ENCODE measurements at regions not wholly inside any gene's neighbourhood (a gene's known extent, or its start where the extent isn't known, plus 50 kb on each side); places are given as distances from the start of the nearest gene placed in this dataset.

DNA sequence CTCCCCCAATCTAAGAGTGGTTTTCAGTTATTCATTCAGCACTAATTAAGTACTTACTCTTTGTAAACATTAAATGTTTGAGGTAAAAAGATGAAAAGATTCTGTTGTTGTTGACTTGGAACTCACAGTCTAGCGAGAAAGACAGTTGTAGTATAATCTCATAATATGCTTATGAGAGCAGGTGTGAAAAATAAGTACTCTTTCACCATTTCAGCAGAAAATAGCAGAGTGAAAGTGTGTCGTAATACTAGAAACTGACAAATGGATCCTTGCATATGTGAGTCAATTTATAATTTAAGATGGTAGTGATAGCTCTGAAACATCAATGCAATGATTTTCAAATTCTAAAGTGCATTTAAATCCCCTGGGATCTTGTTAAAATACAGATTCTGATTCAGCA lies 618.8 kb upstream of the CCDC54 start:
- Histone ChIP-seq H2BK15ac (ENCODE audit: low read length) (no peak overlapping the region), H3K27me3 (ENCODE audit: control insufficient read depth in 3 of 3, insufficient read depth in 3 of 3, low read depth in 1 of 3, low read length in 3 of 3) (no peaks in the 10 kb centered on the region), H2BK120ac (ENCODE audit: low read depth, low read length) (no peak overlapping the region), H4K8ac (ENCODE audit: low read depth, low read length) (no peak overlapping the region), H3K4me1 (ENCODE audit: control insufficient read depth in 2 of 2, insufficient read depth in 1 of 2, low read depth in 1 of 2, low read length in 2 of 2) (no peaks in the 10 kb centered on the region), H4K91ac (ENCODE audit: low read depth, low read length, poor library complexity) (no peak overlapping the region), H3K23ac (ENCODE audit: low read depth, low read length, poor library complexity) (no peak overlapping the region), H3K14ac (ENCODE audit: low read length) (no peak overlapping the region), H2BK12ac (ENCODE audit: low read length) (no peak overlapping the region), H3K9me3 (replicated peaks in 1 of 2; ENCODE audit: control insufficient read depth in 2 of 2, insufficient read depth in 1 of 2, low read depth in 1 of 2, low read length in 2 of 2) (no peaks in the 10 kb centered on the region), H3K4me3 (ENCODE audit: low read length in 2 of 2) (no peak overlapping the region), H2BK5ac (ENCODE audit: low read length) (no peak overlapping the region), H3K36me3 (replicated peaks in 1 of 2; ENCODE audit: control insufficient read depth in 2 of 2, insufficient read depth in 2 of 2, low read length in 2 of 2) (no peaks in the 10 kb centered on the region), H3K9ac (ENCODE audit: low read depth, low read length, poor library complexity) (no peak overlapping the region), H3K4ac (ENCODE audit: low read length) (no peak overlapping the region), H3K18ac (ENCODE audit: low read length) (no peak overlapping the region), H3K27ac (replicated peaks; ENCODE audit: low read length) (no peak overlapping the region), H3K79me1 (ENCODE audit: low read depth, low read length) (no peaks in the 10 kb centered on the region), H3K4me2 (ENCODE audit: insufficient read depth, low read length, poor library complexity, severe bottlenecking) (no peak overlapping the region), H2AK5ac (ENCODE audit: low read depth, low read length) (no peak overlapping the region), H2AFZ (ENCODE audit: low read length) (no peak overlapping the region)
- WGBS, 2 donors (ENCODE audit: extremely low coverage in 2 of 2, insufficient read length in 2 of 2, insufficient replicate concordance in 1 of 2): no CpG with 5 or more reads among the region's 2 CpGs
- no peak for DNase-seq (ENCODE audit: low spot score)

GRCh38 chr3:106759731-106760130 lies 617.5 kb upstream of the CCDC54 start:
- no peaks in the 10 kb centered on the region for H3K9me3 ChIP-seq (replicated peaks in 1 of 2; ENCODE audit: control insufficient read depth in 2 of 2, insufficient read depth in 1 of 2, low read depth in 1 of 2, low read length in 2 of 2)
- no peak overlapping the region for H2BK15ac ChIP-seq (ENCODE audit: low read length)
- H3K4me3 ChIP-seq (ENCODE audit: low read length in 2 of 2): no peak overlapping the region
- no peaks in the 10 kb centered on the region for H3K4me1 ChIP-seq (ENCODE audit: control insufficient read depth in 2 of 2, insufficient read depth in 1 of 2, low read depth in 1 of 2, low read length in 2 of 2)
- H3K14ac ChIP-seq (ENCODE audit: low read length): no peak overlapping the region
- no peak overlapping the region for H2BK120ac ChIP-seq (ENCODE audit: low read depth, low read length)
- no peak overlapping the region for H3K4ac ChIP-seq (ENCODE audit: low read length)
- H3K79me1 ChIP-seq (ENCODE audit: low read depth, low read length): no peaks in the 10 kb centered on the region
- H2BK5ac ChIP-seq (ENCODE audit: low read length): no peak overlapping the region
- H3K4me2 ChIP-seq (ENCODE audit: insufficient read depth, low read length, poor library complexity, severe bottlenecking): no peak overlapping the region
- H4K8ac ChIP-seq (ENCODE audit: low read depth, low read length): no peak overlapping the region
- no peak overlapping the region for H2AFZ ChIP-seq (ENCODE audit: low read length)
- H2BK12ac ChIP-seq (ENCODE audit: low read length): no peak overlapping the region
- H3K9ac ChIP-seq (ENCODE audit: low read depth, low read length, poor library complexity): no peak overlapping the region
- H3K18ac ChIP-seq (ENCODE audit: low read length): no peak overlapping the region
- H4K91ac ChIP-seq (ENCODE audit: low read depth, low read length, poor library complexity): no peak overlapping the region
- H3K27ac ChIP-seq (replicated peaks; ENCODE audit: low read length): no peak overlapping the region
- H3K36me3 ChIP-seq (replicated peaks in 1 of 2; ENCODE audit: control insufficient read depth in 2 of 2, insufficient read depth in 2 of 2, low read length in 2 of 2): no peaks in the 10 kb centered on the region
- no peak overlapping the region for H2AK5ac ChIP-seq (ENCODE audit: low read depth, low read length)
- no peaks in the 10 kb centered on the region for H3K27me3 ChIP-seq (ENCODE audit: control insufficient read depth in 3 of 3, insufficient read depth in 3 of 3, low read depth in 1 of 3, low read length in 3 of 3)
- no CpG with 5 or more reads among the region's 1 CpG for WGBS, 2 donors (ENCODE audit: extremely low coverage in 2 of 2, insufficient read length in 2 of 2, insufficient replicate concordance in 1 of 2)
- H3K23ac ChIP-seq (ENCODE audit: low read depth, low read length, poor library complexity): no peak overlapping the region
- no peak for DNase-seq (ENCODE audit: low spot score)

DNA sequence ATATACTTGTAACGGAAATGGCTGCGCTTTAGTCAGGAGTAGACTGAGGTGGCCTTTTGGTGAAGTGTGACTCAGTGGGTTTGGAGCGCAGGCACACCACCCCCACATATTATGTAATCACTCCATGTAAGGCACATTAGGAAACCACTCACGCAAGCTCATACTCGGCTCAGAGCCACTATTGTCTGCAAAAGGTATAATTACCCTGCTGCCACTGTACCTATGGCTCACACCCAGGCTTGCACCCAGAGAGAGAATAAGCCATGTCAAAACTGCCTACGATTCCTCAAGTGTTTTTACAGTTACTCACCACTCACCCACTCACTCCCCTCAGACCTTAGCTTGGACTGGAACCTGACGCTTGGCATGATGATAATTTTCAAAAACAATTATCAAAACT lies 611.9 kb upstream of the CCDC54 start:
- no peak overlapping the region for H2BK120ac ChIP-seq (ENCODE audit: low read depth, low read length)
- no peak overlapping the region for H2BK15ac ChIP-seq (ENCODE audit: low read length)
- H3K4me2 ChIP-seq (ENCODE audit: insufficient read depth, low read length, poor library complexity, severe bottlenecking): no peak overlapping the region
- H3K4me3 ChIP-seq (ENCODE audit: low read length in 2 of 2): no peak overlapping the region
- no peak overlapping the region for H3K18ac ChIP-seq (ENCODE audit: low read length)
- H3K23ac ChIP-seq (ENCODE audit: low read depth, low read length, poor library complexity): no peak overlapping the region
- H4K8ac ChIP-seq (ENCODE audit: low read depth, low read length): no peak overlapping the region
- no peak overlapping the region for H2BK5ac ChIP-seq (ENCODE audit: low read length)
- no peak overlapping the region for H2BK12ac ChIP-seq (ENCODE audit: low read length)
- H3K27ac ChIP-seq (replicated peaks; ENCODE audit: low read length): no peak overlapping the region
- no peak overlapping the region for H2AK5ac ChIP-seq (ENCODE audit: low read depth, low read length)
- H3K4ac ChIP-seq (ENCODE audit: low read length): no peak overlapping the region
- H3K27me3 ChIP-seq (ENCODE audit: control insufficient read depth in 3 of 3, insufficient read depth in 3 of 3, low read depth in 1 of 3, low read length in 3 of 3): no peaks in the 10 kb centered on the region
- no peak overlapping the region for H3K9ac ChIP-seq (ENCODE audit: low read depth, low read length, poor library complexity)
- no CpG with 5 or more reads among the region's 7 CpGs for WGBS, 2 donors (ENCODE audit: extremely low coverage in 2 of 2, insufficient read length in 2 of 2, insufficient replicate concordance in 1 of 2)
- no peak overlapping the region for H3K14ac ChIP-seq (ENCODE audit: low read length)
- DNase-seq (ENCODE audit: low spot score): no peak
- no peaks in the 10 kb centered on the region for H3K9me3 ChIP-seq (replicated peaks in 1 of 2; ENCODE audit: control insufficient read depth in 2 of 2, insufficient read depth in 1 of 2, low read depth in 1 of 2, low read length in 2 of 2)
- H3K4me1 ChIP-seq (ENCODE audit: control insufficient read depth in 2 of 2, insufficient read depth in 1 of 2, low read depth in 1 of 2, low read length in 2 of 2): no peaks in the 10 kb centered on the region
- H3K79me1 ChIP-seq (ENCODE audit: low read depth, low read length): no peaks in the 10 kb centered on the region
- no peaks in the 10 kb centered on the region for H3K36me3 ChIP-seq (replicated peaks in 1 of 2; ENCODE audit: control insufficient read depth in 2 of 2, insufficient read depth in 2 of 2, low read length in 2 of 2)
- no peak overlapping the region for H4K91ac ChIP-seq (ENCODE audit: low read depth, low read length, poor library complexity)
- H2AFZ ChIP-seq (ENCODE audit: low read length): no peak overlapping the region

DNA sequence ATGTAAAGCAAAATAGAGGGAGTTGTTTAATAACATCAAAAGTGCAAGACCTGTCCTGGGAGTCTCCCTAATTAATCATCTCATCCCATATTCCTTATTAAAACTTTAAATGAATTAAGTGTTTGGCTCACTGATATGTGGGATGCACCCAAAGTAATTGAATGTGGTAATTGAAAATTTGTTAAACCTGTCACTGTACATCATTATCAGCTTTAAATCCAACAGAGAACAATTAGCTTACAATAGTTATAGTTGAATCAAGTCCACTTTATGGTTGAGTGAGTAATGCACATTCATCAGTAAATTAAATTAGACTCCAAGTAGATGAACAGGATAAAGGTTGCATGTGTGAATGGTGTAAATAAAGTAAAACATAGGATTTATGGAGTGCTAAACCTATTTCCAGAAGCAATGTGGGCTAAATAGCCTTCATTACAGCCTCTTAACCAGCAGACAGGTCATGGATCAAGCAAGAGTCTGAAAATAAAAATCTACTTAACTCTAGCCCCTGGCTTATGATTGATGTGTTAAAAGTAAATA lies 608.2 kb upstream of the CCDC54 start:
- no peak for DNase-seq (ENCODE audit: low spot score)
- Histone ChIP-seq H3K27ac (replicated peaks; ENCODE audit: low read length) (no peak overlapping the region), H3K36me3 (replicated peaks in 1 of 2; ENCODE audit: control insufficient read depth in 2 of 2, insufficient read depth in 2 of 2, low read length in 2 of 2) (no peaks in the 10 kb centered on the region), H2AFZ (ENCODE audit: low read length) (no peak overlapping the region), H3K4ac (ENCODE audit: low read length) (no peak overlapping the region), H3K79me1 (ENCODE audit: low read depth, low read length) (no peaks in the 10 kb centered on the region), H2AK5ac (ENCODE audit: low read depth, low read length) (no peak overlapping the region), H3K4me1 (ENCODE audit: control insufficient read depth in 2 of 2, insufficient read depth in 1 of 2, low read depth in 1 of 2, low read length in 2 of 2) (no peaks in the 10 kb centered on the region), H4K8ac (ENCODE audit: low read depth, low read length) (no peak overlapping the region), H3K23ac (ENCODE audit: low read depth, low read length, poor library complexity) (no peak overlapping the region), H3K9ac (ENCODE audit: low read depth, low read length, poor library complexity) (no peak overlapping the region), H3K27me3 (ENCODE audit: control insufficient read depth in 3 of 3, insufficient read depth in 3 of 3, low read depth in 1 of 3, low read length in 3 of 3) (no peaks in the 10 kb centered on the region), H2BK12ac (ENCODE audit: low read length) (no peak overlapping the region), H3K14ac (ENCODE audit: low read length) (no peak overlapping the region), H3K4me3 (ENCODE audit: low read length in 2 of 2) (no peak overlapping the region), H2BK15ac (ENCODE audit: low read length) (no peak overlapping the region), H2BK5ac (ENCODE audit: low read length) (no peak overlapping the region), H4K91ac (ENCODE audit: low read depth, low read length, poor library complexity) (no peak overlapping the region), H2BK120ac (ENCODE audit: low read depth, low read length) (no peak overlapping the region), H3K18ac (ENCODE audit: low read length) (no peak overlapping the region), H3K4me2 (ENCODE audit: insufficient read depth, low read length, poor library complexity, severe bottlenecking) (no peak overlapping the region), H3K9me3 (replicated peaks in 1 of 2; ENCODE audit: control insufficient read depth in 2 of 2, insufficient read depth in 1 of 2, low read depth in 1 of 2, low read length in 2 of 2) (no peaks in the 10 kb centered on the region)

All from neuronal stem cell (in vitro differentiated cells).